ENCODE measurements at regions not wholly inside any gene's neighbourhood (a gene's known extent, or its start where the extent isn't known, plus 50 kb on each side); places are given as distances from the start of the nearest gene placed in this dataset.

DNA sequence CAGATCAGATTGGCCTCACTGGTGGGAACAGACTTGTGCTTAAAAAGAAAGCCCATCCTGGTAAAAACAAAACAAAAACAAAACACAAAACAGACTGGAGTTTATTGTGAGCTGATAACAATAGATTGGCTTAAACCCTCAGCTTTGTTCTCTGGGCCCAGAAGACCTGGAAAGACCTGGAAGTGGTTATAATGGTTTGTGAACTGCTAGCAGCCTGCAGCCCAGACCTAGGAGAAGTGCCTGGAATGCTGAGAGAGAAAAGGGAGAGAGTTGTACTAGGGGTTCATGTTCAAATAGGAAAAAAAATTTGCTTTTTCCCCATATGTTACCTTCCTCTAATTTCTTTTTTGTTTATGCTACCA, 396.6 kb downstream of the DMAC1 start:
- TF ChIP-seq CREB1 (IDR thresholded peaks at IDR 0.05) (no peak), HDAC2 (IDR thresholded peaks at IDR 0.05; ENCODE audit: borderline replicate concordance in 1 of 2, low read depth in 2 of 2, low read length in 2 of 2) (no peak), ASH2L (IDR thresholded peaks at IDR 0.05; ENCODE audit: low read length) (no peak), TEAD4 (IDR thresholded peaks at IDR 0.05; ENCODE audit: low read depth, low read length) (no peak), BRCA1 (IDR thresholded peaks at IDR 0.05; ENCODE audit: low read depth, low read length) (no peak), SP4 (IDR thresholded peaks at IDR 0.05; ENCODE audit: low read length) (no peak), EZH2 (IDR thresholded peaks at IDR 0.05; ENCODE audit: low read depth, low read length, severe bottlenecking) (no peak), BACH1 (IDR thresholded peaks at IDR 0.05; ENCODE audit: low read length) (no peak), POU5F1 (IDR thresholded peaks at IDR 0.05; ENCODE audit: low read depth, low read length) (no peak), RXRA (IDR thresholded peaks at IDR 0.05; ENCODE audit: insufficient read depth, low read depth, low read length) (no peak), CBX8 (IDR thresholded peaks at IDR 0.05; ENCODE audit: borderline replicate concordance, low read depth, low read length) (no peak)
- TF ChIP-seq, protein P1, sequence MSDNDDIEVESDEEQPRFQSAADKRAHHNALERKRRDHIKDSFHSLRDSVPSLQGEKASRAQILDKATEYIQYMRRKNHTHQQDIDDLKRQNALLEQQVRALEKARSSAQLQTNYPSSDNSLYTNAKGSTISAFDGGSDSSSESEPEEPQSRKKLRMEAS (IDR thresholded peaks at IDR 0.05), result no peak
- Histone ChIP-seq H3K23ac (ENCODE audit: insufficient read length) (no peak overlapping the region), H2BK20ac (ENCODE audit: low read length) (peak overlapping the region; percentile 21; the same call in 1 of the 2 replicates), H2BK12ac (ENCODE audit: low read depth, low read length) (no peak overlapping the region), H3K56ac (replicated peaks; ENCODE audit: insufficient read length, low read depth, low read length) (no peak overlapping the region), H3K27ac (ENCODE audit: low read depth, low read length) (no peak overlapping the region), H4K20me1 (replicated peaks in 1 of 2; ENCODE audit: control insufficient read depth in 1 of 2, insufficient read depth in 2 of 2, low read length in 2 of 2) (no peaks in the 10 kb centered on the region), H3K9me3 (ENCODE audit: insufficient read depth in 2 of 2, low read depth in 1 of 2, low read length in 1 of 2) (no peaks in the 10 kb centered on the region), H3K4me1 (replicated peaks in 1 of 4; ENCODE audit: control insufficient read depth in 3 of 4, insufficient read depth in 4 of 4, low read length in 3 of 4) (peaks cover 3 to 18% (median 14%) of the 10 kb centered on the region in 4 experiments; a peak in 5 of 7 replicates), H2AK5ac (ENCODE audit: low read depth, low read length) (no peak overlapping the region), H2BK5ac (ENCODE audit: low read depth, low read length) (peak overlapping the region; percentile 78; the same call in 1 of the 2 replicates), H3K14ac (ENCODE audit: insufficient read length) (no peak overlapping the region), H4K8ac (ENCODE audit: extremely low read depth, insufficient read depth, low read length) (no peak overlapping the region), H3K18ac (ENCODE audit: extremely low read depth, low read length) (no peak overlapping the region; the same call in 1 of the 2 replicates), H3K79me1 (ENCODE audit: low read depth, low read length) (no peaks in the 10 kb centered on the region), H3K4ac (replicated peaks; ENCODE audit: insufficient read length, low read depth, low read length) (no peak overlapping the region), H3K79me2 (ENCODE audit: control insufficient read depth in 1 of 2, insufficient read depth in 2 of 2, low read length in 2 of 2) (no peaks in the 10 kb centered on the region), H3K4me2 (ENCODE audit: insufficient read depth in 1 of 2, low read depth in 2 of 2, low read length in 2 of 2) (peak overlapping the region; percentile 41 to 62; a peak in 2 of 4 replicates), H2BK15ac (ENCODE audit: low read length) (no peak overlapping the region), H3K23me2 (ENCODE audit: low read depth, low read length) (no peaks in the 10 kb centered on the region; the same call in 1 of the 2 replicates), H4K5ac (ENCODE audit: insufficient read length, low read depth, low read length) (no peak overlapping the region), H3K27me3 (replicated peaks in 1 of 4; ENCODE audit: control insufficient read depth in 3 of 4, extremely low read depth in 1 of 4, insufficient read depth in 3 of 4, low read length in 3 of 4) (no peaks in the 10 kb centered on the region), H3K4me3 (ENCODE audit: extremely low read depth in 1 of 4, insufficient read depth in 2 of 4, low read depth in 3 of 4, low read length in 4 of 4) (peak overlapping the region in 1 of 4 experiments; percentile 30; a peak in 2 of 8 replicates), H3K9ac (replicated peaks in 1 of 4; ENCODE audit: extremely low read depth in 1 of 4, low read depth in 3 of 4, low read length in 3 of 4) (no peak overlapping the region), H3K36me3 (ENCODE audit: control insufficient read depth in 2 of 4, insufficient read depth in 4 of 4, low read length in 3 of 4) (no peaks in the 10 kb centered on the region), H4K91ac (replicated peaks; ENCODE audit: insufficient read length, low read length) (no peak overlapping the region), H2BK120ac (replicated peaks; ENCODE audit: low read depth, low read length) (no peak overlapping the region), H2AFZ (ENCODE audit: low read length) (peak overlapping the region; percentile 85; the same call in 1 of the 2 replicates)
- CTCF ChIA-PET (ENCODE audit: partially characterized antibody), result interaction anchor here (1.0 to 2.4 kb wide), 17 partner anchors 10 to 345 kb away, joined by 3 to 11 read pairs (median 4); no protein-coding TSS in a partner anchor
- no peak for FAIRE-seq
- POLR2A ChIA-PET (ENCODE audit: partially characterized antibody), result no interaction called here
- DNase-seq (ENCODE audit: low read depth in 1 of 2, low spot score in 2 of 2), result no peak

All from H1 (cell line).